Liver (tissue), 3 donors: ENCODE measurements at regions not wholly inside any gene's neighbourhood (a gene's known extent, or its start where the extent isn't known, plus 50 kb on each side); places are given as distances from the start of the nearest gene placed in this dataset.

Experiments used
- GABPA ChIP-seq, 2 donors: IDR thresholded peaks in 1 of 2; conservative IDR thresholded peaks in 1 of 2; 2 replicates each; pipeline ENCODE4 v1.6.1; 2016; ENCODE audit warnings: antibody characterized with exemption in 2 of 2, mild to moderate bottlenecking in 1 of 2, moderate library complexity in 1 of 2
- JUND ChIP-seq, 2 donors: IDR thresholded peaks; 2 replicates each; pipeline ENCODE4 v1.6.1; 2016; ENCODE audit warnings: antibody characterized with exemption in 2 of 2
- RAD21 ChIP-seq, 2 donors: IDR thresholded peaks; 2 replicates each; pipeline ENCODE4 v1.6.1; 2016; ENCODE audit warnings: antibody characterized with exemption in 2 of 2, mild to moderate bottlenecking in 2 of 2
- TAF1 ChIP-seq: conservative IDR thresholded peaks from 2 replicates; pipeline ENCODE4 v1.6.1; 2016; ENCODE audit warnings: antibody characterized with exemption, mild to moderate bottlenecking
- TF ChIP-seq, protein P1 (sequence below): IDR thresholded peaks from 2 replicates; pipeline ENCODE4 v1.6.1; 2016; ENCODE audit warnings: antibody characterized with exemption
- TF ChIP-seq, protein P2 (sequence below): fragments of 150-350 bp; IDR thresholded peaks from 2 replicates; pipeline ENCODE4 v1.5.1; 2017; ENCODE audit warnings: improper control_type of control experiment, low read depth, low read length; ENCODE audit not compliant: missing input control
- donor health status: healthy.
- donor health status: healthy.

DNA sequence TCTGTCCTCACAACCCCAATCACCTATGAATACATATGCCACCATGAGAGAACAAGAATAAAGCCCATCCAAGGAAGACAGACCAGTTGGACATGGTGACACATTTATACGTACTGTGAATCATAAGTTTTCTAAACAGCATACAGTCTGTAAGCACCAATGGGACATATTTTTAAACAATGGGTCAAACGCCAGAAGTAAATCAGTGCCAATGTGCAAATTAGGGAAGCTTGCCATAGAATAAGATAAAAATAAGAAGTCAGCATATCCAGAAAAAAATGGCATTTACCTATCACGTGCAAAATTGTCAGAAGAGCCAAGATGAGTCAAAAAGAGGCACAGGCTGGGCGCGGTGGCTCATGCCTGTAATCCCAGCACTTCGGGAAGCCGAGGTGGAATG lies 910.4 kb downstream of the SORCS1 start:
- TF ChIP-seq, protein P1, sequence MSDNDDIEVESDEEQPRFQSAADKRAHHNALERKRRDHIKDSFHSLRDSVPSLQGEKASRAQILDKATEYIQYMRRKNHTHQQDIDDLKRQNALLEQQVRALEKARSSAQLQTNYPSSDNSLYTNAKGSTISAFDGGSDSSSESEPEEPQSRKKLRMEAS, result no peak
- no peak for TF ChIP-seq RAD21 (IDR thresholded peaks at IDR 0.05)
- TF ChIP-seq, protein P2, sequence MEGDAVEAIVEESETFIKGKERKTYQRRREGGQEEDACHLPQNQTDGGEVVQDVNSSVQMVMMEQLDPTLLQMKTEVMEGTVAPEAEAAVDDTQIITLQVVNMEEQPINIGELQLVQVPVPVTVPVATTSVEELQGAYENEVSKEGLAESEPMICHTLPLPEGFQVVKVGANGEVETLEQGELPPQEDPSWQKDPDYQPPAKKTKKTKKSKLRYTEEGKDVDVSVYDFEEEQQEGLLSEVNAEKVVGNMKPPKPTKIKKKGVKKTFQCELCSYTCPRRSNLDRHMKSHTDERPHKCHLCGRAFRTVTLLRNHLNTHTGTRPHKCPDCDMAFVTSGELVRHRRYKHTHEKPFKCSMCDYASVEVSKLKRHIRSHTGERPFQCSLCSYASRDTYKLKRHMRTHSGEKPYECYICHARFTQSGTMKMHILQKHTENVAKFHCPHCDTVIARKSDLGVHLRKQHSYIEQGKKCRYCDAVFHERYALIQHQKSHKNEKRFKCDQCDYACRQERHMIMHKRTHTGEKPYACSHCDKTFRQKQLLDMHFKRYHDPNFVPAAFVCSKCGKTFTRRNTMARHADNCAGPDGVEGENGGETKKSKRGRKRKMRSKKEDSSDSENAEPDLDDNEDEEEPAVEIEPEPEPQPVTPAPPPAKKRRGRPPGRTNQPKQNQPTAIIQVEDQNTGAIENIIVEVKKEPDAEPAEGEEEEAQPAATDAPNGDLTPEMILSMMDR, result no peak
- no peak for TF ChIP-seq JUND (IDR thresholded peaks at IDR 0.05)
- no peak for TF ChIP-seq TAF1
- no peak for TF ChIP-seq GABPA (IDR thresholded peaks at IDR 0.05 in 1 of 2, conservative IDR thresholded peaks at IDR 0.05 in 1 of 2)
